CD4-positive, alpha-beta T cell (primary cell): ENCODE measurements at regions not wholly inside any gene's neighbourhood (a gene's known extent, or its start where the extent isn't known, plus 50 kb on each side); places are given as distances from the start of the nearest gene placed in this dataset.
A peak's percentile ranks its signal among the peaks of the same experiment; 100 is the strongest.

ENCODE experiments used
- ATAC-seq: fragments of 200-7000 bp; cut with Tn5 transposase; one replicate; pipeline ENCODE4 v1.10.0; 2022; ENCODE audit warnings: mild to moderate bottlenecking; ENCODE audit not compliant: poor library complexity
- CTCF ChIA-PET: fragments of 350-600 bp; sonication (Branson Sonifier 250); formaldehyde crosslinking; loops from one replicate; lab custom pipeline; 2021; ENCODE audit warnings: antibody characterized with exemption, inconsistent platforms; lab: Charles Lee
- POLR2A ChIA-PET: fragments of 350-600 bp; sonication (Branson Sonifier 250); formaldehyde crosslinking; loops from one replicate; lab custom pipeline; 2021; ENCODE audit warnings: antibody characterized with exemption, inconsistent platforms; lab: Charles Lee
- DNase-seq, 14 experiments: peaks; one replicate each; pipeline ENCODE4 v3.0.0-alpha.2; 2013 to 2020; ENCODE audit warnings: mixed read lengths in 2 of 14
- H3K27ac ChIP-seq, 2 donors: one replicate each; pipeline versions ENCODE4 v1.5.1 to v1.7.0; 2013; ENCODE audit warnings: low read length in 2 of 2, low read depth in 1 of 2, mild to moderate bottlenecking in 1 of 2
- H3K27me3 ChIP-seq, 2 experiments: 1 replicate in 1 of 2; 2 replicates in 1 of 2; pipeline versions ENCODE4 v1.6.1 to v1.7.0; 2013; ENCODE audit warnings: low read length in 2 of 2, control low read depth in 1 of 2, mild to moderate bottlenecking in 1 of 2, moderate library complexity in 1 of 2; ENCODE audit not compliant: insufficient read depth in 2 of 2, control insufficient read depth in 1 of 2
- H3K36me3 ChIP-seq: one replicate; pipeline ENCODE4 v1.6.1; 2013; ENCODE audit warnings: low read length, control low read depth; ENCODE audit not compliant: insufficient read depth
- H3K4me1 ChIP-seq: one replicate; pipeline ENCODE4 v1.6.1; 2013; ENCODE audit warnings: low read length, control low read depth; ENCODE audit not compliant: insufficient read depth
- H3K4me3 ChIP-seq: one replicate; pipeline ENCODE4 v1.5.1; 2013; ENCODE audit warnings: mild to moderate bottlenecking, low read length, moderate library complexity
- H3K9me3 ChIP-seq, 2 experiments: 1 replicate in 1 of 2; 2 replicates in 1 of 2; pipeline versions ENCODE4 v1.6.1 to v1.7.0; 2013; ENCODE audit warnings: low read length in 2 of 2, mild to moderate bottlenecking in 2 of 2, control low read depth in 1 of 2, moderate library complexity in 1 of 2; ENCODE audit not compliant: control insufficient read depth in 1 of 2, insufficient read depth in 1 of 2
- H3K27ac Mint-ChIP-seq: one replicate; pipeline ENCODE4 v1.8.0; 2020; ENCODE audit warnings: mixed read lengths
- H3K27me3 Mint-ChIP-seq: one replicate; pipeline ENCODE4 v1.8.0; 2021; ENCODE audit warnings: mixed read lengths
- H3K36me3 Mint-ChIP-seq: one replicate; pipeline ENCODE4 v1.8.0; 2021; ENCODE audit warnings: low read depth, mixed read lengths
- H3K4me1 Mint-ChIP-seq: one replicate; pipeline ENCODE4 v1.8.0; 2021; ENCODE audit warnings: low read depth, mixed read lengths
- H3K4me3 Mint-ChIP-seq: one replicate; pipeline ENCODE4 v1.8.0; 2020; ENCODE audit warnings: mild to moderate bottlenecking, mixed read lengths
- H3K9me3 Mint-ChIP-seq: one replicate; pipeline ENCODE4 v1.8.0; 2020; ENCODE audit warnings: mixed read lengths
- CTCF ChIP-seq: fragments of 200-600 bp; IDR thresholded peaks from one replicate; pipeline ENCODE4 v1.8.0; 2022; ENCODE audit warnings: antibody characterized with exemption, mild to moderate bottlenecking
- intact Hi-C, 2 experiments: fragments of 100-400 bp; cut with DNase I in 1 of 2; cut with micrococcal nuclease in 1 of 2; formaldehyde crosslinking; loops; one replicate each; pipeline versions ENCODE4 v1.15.1 to v1.9.0; 2023 to 2025; cut with DNase I, micrococcal nuclease

DNA sequence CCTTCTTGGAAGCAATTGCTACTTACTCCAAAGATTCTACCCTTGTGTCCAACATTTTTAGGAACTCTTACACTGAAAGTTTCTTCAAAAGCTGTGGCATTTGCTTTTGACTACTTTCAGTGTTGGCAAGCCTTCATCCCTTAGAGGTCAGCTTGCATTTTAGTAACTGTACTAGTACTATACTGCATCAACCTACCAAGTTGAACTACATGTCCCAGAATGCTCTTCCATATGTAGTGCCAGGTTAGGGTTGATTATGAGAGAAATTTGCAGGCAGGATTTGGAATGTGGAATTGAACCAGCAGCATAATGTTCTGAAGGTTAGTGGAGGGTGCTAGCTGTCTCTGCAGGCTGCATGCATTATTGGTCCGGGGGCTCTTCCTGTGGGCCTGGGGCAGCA, 189.9 kb upstream of the FOXN2 start:
- DNase-seq (no peak), ATAC-seq (no peak)
- intact Hi-C loops: no loop called here
- Histone ChIP-seq H3K4me1 (no peaks in the 10 kb centered on the region), H3K27me3 (no peaks in the 10 kb centered on the region), H3K4me3 (no peak overlapping the region), H3K36me3 (no peaks in the 10 kb centered on the region), H3K27ac (no peak overlapping the region), H3K9me3 (no peaks in the 10 kb centered on the region)
- Mint-ChIP-seq H3K27ac (no peak overlapping the region), H3K4me1 (no peaks in the 10 kb centered on the region), H3K4me3 (no peak overlapping the region), H3K27me3 (peaks cover 5% of the 10 kb centered on the region), H3K9me3 (no peaks in the 10 kb centered on the region), H3K36me3 (no peaks in the 10 kb centered on the region)
- no peak for TF ChIP-seq CTCF
- CTCF ChIA-PET: interaction anchor here (0.5 kb wide), 1 partner anchor 114 kb away, joined by 4 read pairs; no protein-coding TSS in a partner anchor
- POLR2A ChIA-PET: no interaction called here

DNA sequence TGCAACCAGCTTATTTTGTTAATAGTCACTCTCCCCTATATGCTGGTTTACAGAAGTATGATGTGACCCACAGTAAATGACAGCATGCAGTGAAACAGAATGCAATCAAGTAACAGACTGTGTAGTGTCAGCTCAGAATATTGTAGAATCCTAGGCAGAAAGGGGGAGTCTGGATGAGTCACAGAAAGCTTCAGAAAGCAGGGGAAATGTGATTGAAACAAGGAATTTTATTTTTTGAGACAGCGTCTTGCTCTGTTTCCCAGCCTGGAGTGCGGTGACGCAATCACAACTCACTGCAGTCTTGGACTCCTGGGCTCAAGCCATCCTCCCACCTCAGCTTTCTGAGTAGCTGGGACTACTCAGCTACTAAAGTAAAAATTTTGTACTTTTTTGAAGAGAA, 188.3 kb upstream of the FOXN2 start:
- H3K27me3 ChIP-seq: no peaks in the 10 kb centered on the region
- ATAC-seq (no peak), DNase-seq (peak in 2 of 14 experiments; percentile 24 to 40)
- H3K36me3 ChIP-seq: no peaks in the 10 kb centered on the region
- H3K27me3 Mint-ChIP-seq: no peaks in the 10 kb centered on the region
- no peak overlapping the region for H3K4me3 ChIP-seq
- no peaks in the 10 kb centered on the region for H3K9me3 ChIP-seq
- H3K4me3 Mint-ChIP-seq: no peak overlapping the region
- H3K9me3 Mint-ChIP-seq: no peaks in the 10 kb centered on the region
- intact Hi-C loops: no loop called here
- no peak overlapping the region for H3K27ac ChIP-seq
- ChIA-PET CTCF (no interaction called here), POLR2A (no interaction called here)
- H3K36me3 Mint-ChIP-seq: no peaks in the 10 kb centered on the region
- peaks cover 6% of the 10 kb centered on the region for H3K4me1 Mint-ChIP-seq
- peaks cover 4% of the 10 kb centered on the region for H3K4me1 ChIP-seq
- no peak for TF ChIP-seq CTCF
- no peak overlapping the region for H3K27ac Mint-ChIP-seq

DNA sequence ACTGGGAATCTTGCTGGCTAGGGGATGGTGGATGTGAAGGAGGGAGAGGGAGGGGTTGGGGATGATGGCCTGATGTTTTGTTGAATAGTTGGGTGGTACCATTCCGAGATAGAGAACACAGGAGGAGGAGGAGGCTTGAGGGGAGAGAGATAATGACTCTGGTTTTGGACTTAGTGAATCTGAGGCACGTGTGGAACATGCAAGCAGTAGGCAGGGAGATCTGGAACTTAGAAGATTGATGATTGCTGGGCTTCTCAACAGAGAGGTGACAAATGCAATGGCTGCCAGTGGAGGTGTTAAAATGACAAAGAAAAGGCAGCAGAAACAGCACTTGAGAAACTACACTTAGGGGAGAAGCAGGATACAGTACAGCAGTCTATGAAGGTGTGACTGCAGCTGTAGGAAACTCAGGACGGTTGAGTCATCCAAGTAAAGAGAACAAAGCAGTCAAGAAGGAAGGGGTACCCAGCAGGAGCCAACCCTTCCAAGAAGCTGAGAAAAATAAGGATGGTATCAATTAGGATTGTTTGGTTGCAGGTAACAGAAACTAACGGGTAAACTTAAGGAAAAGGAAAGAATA, 186.8 kb upstream of the FOXN2 start:
- no peak for TF ChIP-seq CTCF

More for the DNA sequence above, 186.8 kb upstream of the FOXN2 start:
- intact Hi-C loops: no loop called here
- H3K27me3 Mint-ChIP-seq: no peaks in the 10 kb centered on the region
- H3K9me3 Mint-ChIP-seq: no peaks in the 10 kb centered on the region
- no peaks in the 10 kb centered on the region for H3K9me3 ChIP-seq
- H3K36me3 Mint-ChIP-seq: no peaks in the 10 kb centered on the region
- no peak overlapping the region for H3K27ac ChIP-seq
- POLR2A ChIA-PET: no interaction called here
- H3K4me3 Mint-ChIP-seq: no peak overlapping the region
- DNase-seq: no peak
- no peaks in the 10 kb centered on the region for H3K36me3 ChIP-seq
- CTCF ChIA-PET: no interaction called here
- no peak for ATAC-seq
- H3K27ac Mint-ChIP-seq: no peak overlapping the region
- peaks cover 14% of the 10 kb centered on the region for H3K4me1 Mint-ChIP-seq
- H3K4me3 ChIP-seq: no peak overlapping the region
- no peaks in the 10 kb centered on the region for H3K27me3 ChIP-seq
- H3K4me1 ChIP-seq: peaks cover 13% of the 10 kb centered on the region
